B cell (primary cell): ENCODE measurements at regions not wholly inside any gene's neighbourhood (a gene's known extent, or its start where the extent isn't known, plus 50 kb on each side); places are given as distances from the start of the nearest gene placed in this dataset.

Source experiments
- ATAC-seq: fragments of 200-7000 bp; cut with Tn5 transposase; one replicate; pipeline ENCODE4 v1.10.0; 2021; ENCODE audit warnings: low read depth, mild to moderate bottlenecking, moderate number of reproducible peaks, moderate library complexity
- CTCF ChIA-PET: fragments of 350-600 bp; sonication (Branson Sonifier 250); formaldehyde crosslinking; loops from one replicate; lab custom pipeline; 2021; ENCODE audit warnings: antibody characterized with exemption, inconsistent platforms; lab: Charles Lee
- POLR2A ChIA-PET: fragments of 350-600 bp; sonication (Branson Sonifier 250); formaldehyde crosslinking; loops from one replicate; lab custom pipeline; 2021; ENCODE audit warnings: antibody characterized with exemption; lab: Charles Lee
- DNase-seq: peaks from one replicate; pipeline ENCODE4 v3.0.0; 2013
- H2AFZ ChIP-seq: 2 replicates; pipeline ENCODE4 v1.6.1; 2012; ENCODE audit warnings: mild to moderate bottlenecking, low read depth, low read length; ENCODE audit not compliant: insufficient read depth, poor library complexity, severe bottlenecking
- H3K27ac ChIP-seq, 2 donors: 1 replicate in 1 of 2; 2 replicates in 1 of 2; pipeline ENCODE4 v1.5.1; 2012 to 2013; ENCODE audit warnings: low read length in 2 of 2, mild to moderate bottlenecking in 2 of 2, moderate library complexity in 1 of 2
- H3K27me3 ChIP-seq, 4 experiments: fragments of 200-600 bp in 1 of 4; sonication (generic) in 1 of 4; replicated peaks in 1 of 4; 1 replicate in 2 of 4; 2 replicates in 2 of 4; pipeline versions ENCODE4 v1.6.1 to v1.7.0; 2013 to 2016; ENCODE audit warnings: low read length in 3 of 4, mild to moderate bottlenecking in 2 of 4, mixed read lengths in 1 of 4, moderate library complexity in 1 of 4; ENCODE audit not compliant: insufficient read depth in 4 of 4, control insufficient read depth in 3 of 4; ENCODE audit errors: control extremely low read depth in 1 of 4
- H3K36me3 ChIP-seq, 2 experiments: replicated peaks in 1 of 2; 1 replicate in 1 of 2; 2 replicates in 1 of 2; pipeline versions ENCODE4 v1.6.1 to v1.7.1; 2013; ENCODE audit warnings: low read length in 1 of 2; ENCODE audit not compliant: insufficient read depth in 2 of 2, control insufficient read depth in 1 of 2; ENCODE audit errors: control extremely low read depth in 1 of 2, extremely low read depth in 1 of 2
- H3K4me1 ChIP-seq, 2 donors: fragments of 200-600 bp in 1 of 2; sonication (generic) in 1 of 2; 1 replicate in 1 of 2; 2 replicates in 1 of 2; pipeline versions ENCODE4 v1.5.1 to v1.6.1; 2013 to 2017; ENCODE audit warnings: low read length in 2 of 2; ENCODE audit not compliant: control insufficient read depth in 2 of 2, insufficient read depth in 2 of 2
- H3K4me2 ChIP-seq: replicated peaks from 2 replicates; pipeline ENCODE3; 2012; ENCODE audit warnings: mild to moderate bottlenecking, low read depth, low read length; ENCODE audit not compliant: poor library complexity, severe bottlenecking
- H3K4me3 ChIP-seq, 5 experiments: fragments of 200-600 bp in 1 of 5; sonication (generic) in 1 of 5; 1 replicate in 3 of 5; 2 replicates in 2 of 5; pipeline versions ENCODE4 v1.5.1 to v1.7.0; 2011 to 2016; ENCODE audit warnings: low read length in 4 of 5, mild to moderate bottlenecking in 4 of 5, low read depth in 2 of 5, control low read depth in 1 of 5, moderate library complexity in 1 of 5; ENCODE audit not compliant: insufficient read depth in 1 of 5; ENCODE audit errors: control extremely low read depth in 1 of 5, extremely low read depth in 1 of 5
- H3K79me2 ChIP-seq: fragments of 200-600 bp; sonication (generic); one replicate; pipeline ENCODE4 v1.6.0; 2016; ENCODE audit warnings: low read length; ENCODE audit not compliant: control insufficient read depth, insufficient read depth
- H3K9ac ChIP-seq: fragments of 200-600 bp; sonication (generic); 2 replicates; pipeline ENCODE4 v1.6.1; 2017; ENCODE audit warnings: mild to moderate bottlenecking, low read length, moderate library complexity
- H3K9me3 ChIP-seq, 3 donors: one replicate each; pipeline versions ENCODE4 v1.6.1 to v1.7.1; 2013; ENCODE audit warnings: low read length in 2 of 3; ENCODE audit not compliant: control insufficient read depth in 2 of 3, insufficient read depth in 1 of 3; ENCODE audit errors: control extremely low read depth in 1 of 3
- H4K20me1 ChIP-seq: 2 replicates; pipeline ENCODE4 v1.6.0; 2012; ENCODE audit warnings: mild to moderate bottlenecking, low read length; ENCODE audit not compliant: insufficient read depth, control insufficient read depth, poor library complexity, severe bottlenecking
- H3K27ac Mint-ChIP-seq: one replicate; pipeline ENCODE4 v1.8.0; 2021; ENCODE audit warnings: mixed read lengths
- H3K27me3 Mint-ChIP-seq: one replicate; pipeline ENCODE4 v1.8.0; 2021; ENCODE audit warnings: mixed read lengths
- H3K4me1 Mint-ChIP-seq: one replicate; pipeline ENCODE4 v1.8.0; 2021; ENCODE audit warnings: mixed read lengths
- H3K4me3 Mint-ChIP-seq: one replicate; pipeline ENCODE4 v1.8.0; 2021; ENCODE audit warnings: mixed read lengths
- H3K9me3 Mint-ChIP-seq: one replicate; pipeline ENCODE4 v1.8.0; 2022; ENCODE audit warnings: mixed read lengths; ENCODE audit not compliant: insufficient read depth
- CTCF ChIP-seq: fragments of 200-600 bp; IDR thresholded peaks from one replicate; pipeline ENCODE4 v1.8.0; 2022; ENCODE audit warnings: antibody characterized with exemption, mild to moderate bottlenecking
- EZH2 ChIP-seq: IDR thresholded peaks from 2 replicates; pipeline ENCODE4 v1.6.1; 2012; ENCODE audit warnings: borderline replicate concordance, low read depth, mild to moderate bottlenecking, moderate library complexity, low read length; ENCODE audit not compliant: insufficient read depth, poor library complexity, severe bottlenecking
- WGBS: methylation state at CpG from one replicate; pipeline ENCODE4 v1.1.5; 2013; ENCODE audit warnings: missing lambda C conversion rate; ENCODE audit not compliant: insufficient coverage; 5-methylcytosine and 5-hydroxymethylcytosine counted together
- intact Hi-C: fragments of 100-400 bp; cut with micrococcal nuclease; formaldehyde crosslinking; loops from one replicate; pipeline ENCODE4 v1.10.0; 2022

- 53% methylated on average over 2 of the region's 8 CpGs for WGBS
- Histone ChIP-seq H3K27ac (no peak overlapping the region), H3K4me3 (no peak overlapping the region), H3K9ac (no peak overlapping the region), H3K4me2 (no peak overlapping the region), H3K36me3 (no peaks in the 10 kb centered on the region), H2AFZ (no peak overlapping the region), H3K27me3 (no peaks in the 10 kb centered on the region), H3K79me2 (no peaks in the 10 kb centered on the region), H3K4me1 (peaks cover 43 to 45% of the 10 kb centered on the region in 2 donors), H3K9me3 (no peaks in the 10 kb centered on the region), H4K20me1 (no peaks in the 10 kb centered on the region)
- intact Hi-C loops, result no loop called here
- Mint-ChIP-seq H3K27ac (no peak overlapping the region), H3K4me1 (peaks cover 33% of the 10 kb centered on the region), H3K4me3 (no peak overlapping the region), H3K9me3 (no peaks in the 10 kb centered on the region), H3K27me3 (peaks cover 6% of the 10 kb centered on the region)
- TF ChIP-seq EZH2 (no peak), CTCF (no peak)
- ChIA-PET POLR2A (no interaction called here), CTCF (interaction anchor here (4.4 kb wide), 1 partner anchor 20 kb away, joined by 16 read pairs; no protein-coding TSS in a partner anchor)
- ATAC-seq, result no peak
- no peak for DNase-seq
These were observed 119.3 kb downstream of the C5orf15 start for GRCh38 chr5:133849116-133849515.

DNA sequence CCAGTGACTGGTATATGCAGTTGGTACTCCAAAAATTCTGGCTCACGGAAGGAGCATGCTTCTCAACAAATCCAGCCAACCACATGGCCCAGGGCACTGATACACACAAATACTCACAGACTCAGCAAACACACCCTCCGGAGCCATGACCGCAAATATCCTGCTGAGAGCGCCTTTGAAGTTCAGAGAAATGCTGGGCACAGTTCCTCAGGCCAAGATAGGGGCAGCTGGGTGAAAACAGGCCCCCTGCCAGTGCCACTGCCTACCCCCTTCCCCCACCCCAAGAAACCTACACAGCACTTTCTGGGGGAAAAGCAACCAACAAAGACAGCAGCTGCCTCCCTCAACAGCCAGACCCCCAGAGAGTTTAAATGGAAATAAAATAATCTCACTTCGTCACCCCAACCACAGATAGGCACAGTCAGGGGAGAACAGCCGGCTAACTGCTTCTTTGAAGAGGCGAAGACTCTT is 120.0 kb downstream of the C5orf15 start:
- no peaks in the 10 kb centered on the region for H3K27me3 ChIP-seq
- POLR2A ChIA-PET, result no interaction called here
- intact Hi-C loops, result no loop called here
- CTCF ChIA-PET, result interaction anchor here (4.4 kb wide), 1 partner anchor 21 kb away, joined by 16 read pairs; no protein-coding TSS in a partner anchor
- no peak for DNase-seq
- no peak overlapping the region for H3K27ac ChIP-seq
- peak overlapping the region; percentile 30 for H2AFZ ChIP-seq
- peaks cover 43 to 45% of the 10 kb centered on the region in 2 donors for H3K4me1 ChIP-seq
- no peak overlapping the region for H3K4me3 ChIP-seq
- Mint-ChIP-seq H3K4me3 (peak overlapping the region; percentile 61), H3K4me1 (peaks cover 33% of the 10 kb centered on the region), H3K27me3 (no peaks in the 10 kb centered on the region), H3K9me3 (no peaks in the 10 kb centered on the region), H3K27ac (no peak overlapping the region)
- no peaks in the 10 kb centered on the region for H3K36me3 ChIP-seq
- H3K9me3 ChIP-seq, result no peaks in the 10 kb centered on the region
- no peak for ATAC-seq
- WGBS, result 0% methylated on average over 3 of the region's 7 CpGs
- H3K4me2 ChIP-seq, result peak overlapping the region; percentile 65
- H3K9ac ChIP-seq, result no peak overlapping the region
- no peaks in the 10 kb centered on the region for H3K79me2 ChIP-seq
- H4K20me1 ChIP-seq, result no peaks in the 10 kb centered on the region
- TF ChIP-seq CTCF (no peak), EZH2 (no peak)
